Glutamatergic neuron (in vitro differentiated cells): ENCODE measurements at regions not wholly inside any gene's neighbourhood (a gene's known extent, or its start where the extent isn't known, plus 50 kb on each side); places are given as distances from the start of the nearest gene placed in this dataset.

Experiments used
- DNase-seq: peaks from one replicate; pipeline ENCODE4 v3.0.0; 2022
- H3K27ac Mint-ChIP-seq: one replicate; pipeline ENCODE4 v1.8.0; 2020; ENCODE audit warnings: mild to moderate bottlenecking, mixed read lengths, inconsistent platforms; ENCODE audit not compliant: unreplicated experiment
- H3K27me3 Mint-ChIP-seq: one replicate; pipeline ENCODE4 v1.8.0; 2020; ENCODE audit warnings: mild to moderate bottlenecking, moderate library complexity, mixed read lengths, inconsistent platforms; ENCODE audit not compliant: unreplicated experiment
- H3K36me3 Mint-ChIP-seq: one replicate; pipeline ENCODE4 v1.8.0; 2020; ENCODE audit warnings: mild to moderate bottlenecking, mixed read lengths, inconsistent platforms; ENCODE audit not compliant: unreplicated experiment
- H3K4me1 Mint-ChIP-seq: one replicate; pipeline ENCODE4 v1.8.0; 2020; ENCODE audit warnings: mild to moderate bottlenecking, low read depth, mixed read lengths, inconsistent platforms; ENCODE audit not compliant: unreplicated experiment
- H3K4me3 Mint-ChIP-seq: one replicate; pipeline ENCODE4 v1.8.0; 2020; ENCODE audit warnings: mild to moderate bottlenecking, mixed read lengths, inconsistent platforms; ENCODE audit not compliant: unreplicated experiment
- H3K9me3 Mint-ChIP-seq: one replicate; pipeline ENCODE4 v1.8.0; 2020; ENCODE audit warnings: mild to moderate bottlenecking, moderate library complexity, mixed read lengths, inconsistent platforms; ENCODE audit not compliant: unreplicated experiment
- CTCF ChIP-seq: fragments of 200-600 bp; sonication (generic); IDR thresholded peaks from one replicate; pipeline ENCODE4 v1.5.0; 2021; ENCODE audit not compliant: partially characterized antibody, unreplicated experiment

- no peaks in the 10 kb centered on the region for H3K27me3 Mint-ChIP-seq
- no peak for TF ChIP-seq CTCF
- no peak overlapping the region for H3K4me3 Mint-ChIP-seq
- H3K27ac Mint-ChIP-seq = no peak overlapping the region
- H3K9me3 Mint-ChIP-seq = peaks cover 2% of the 10 kb centered on the region
- peaks cover 4% of the 10 kb centered on the region for H3K4me1 Mint-ChIP-seq
- no peak for DNase-seq
- peaks cover 3% of the 10 kb centered on the region for H3K36me3 Mint-ChIP-seq
Measured at GRCh38 chr1:80171631-80172030, 1165.1 kb upstream of the ADGRL4 start.

- H3K9me3 Mint-ChIP-seq = no peaks in the 10 kb centered on the region
- no peaks in the 10 kb centered on the region for H3K27me3 Mint-ChIP-seq
- no peak overlapping the region for H3K27ac Mint-ChIP-seq
- DNase-seq = no peak
- no peaks in the 10 kb centered on the region for H3K36me3 Mint-ChIP-seq
- no peak overlapping the region for H3K4me3 Mint-ChIP-seq
- peaks cover 4% of the 10 kb centered on the region for H3K4me1 Mint-ChIP-seq
- TF ChIP-seq CTCF = no peak
Measured at GRCh38 chr1:80170811-80171485, 1164.4 kb upstream of the ADGRL4 start.

GRCh38 chr1:80164150-80164549 lies 1157.6 kb upstream of the ADGRL4 start:
- Mint-ChIP-seq H3K4me3 (no peak overlapping the region), H3K27ac (no peak overlapping the region), H3K4me1 (no peaks in the 10 kb centered on the region), H3K36me3 (no peaks in the 10 kb centered on the region), H3K27me3 (no peaks in the 10 kb centered on the region), H3K9me3 (no peaks in the 10 kb centered on the region)
- TF ChIP-seq CTCF = no peak
- DNase-seq = no peak

- Mint-ChIP-seq H3K27me3 (no peaks in the 10 kb centered on the region), H3K4me1 (no peaks in the 10 kb centered on the region), H3K9me3 (no peaks in the 10 kb centered on the region), H3K36me3 (no peaks in the 10 kb centered on the region), H3K4me3 (no peak overlapping the region), H3K27ac (no peak overlapping the region)
- no peak for DNase-seq
- TF ChIP-seq CTCF = no peak
Measured at GRCh38 chr1:80163686-80164085, 1157.2 kb upstream of the ADGRL4 start.

GRCh38 chr1:80158771-80159170 lies 1152.2 kb upstream of the ADGRL4 start:
- no peak for DNase-seq
- no peaks in the 10 kb centered on the region for H3K4me1 Mint-ChIP-seq
- H3K9me3 Mint-ChIP-seq = no peaks in the 10 kb centered on the region
- H3K36me3 Mint-ChIP-seq = no peaks in the 10 kb centered on the region
- H3K27ac Mint-ChIP-seq = no peak overlapping the region
- TF ChIP-seq CTCF = no peak
- no peaks in the 10 kb centered on the region for H3K27me3 Mint-ChIP-seq
- H3K4me3 Mint-ChIP-seq = no peak overlapping the region
